Activated CD8-positive, alpha-beta T cell treated with anti-CD3 and anti-CD28 coated beads, Interleukin-2, amount 10 ng/mL, durations not matched to agents 7 days and 5 days (primary cell): ENCODE measurements at regions not wholly inside any gene's neighbourhood (a gene's known extent, or its start where the extent isn't known, plus 50 kb on each side); places are given as distances from the start of the nearest gene placed in this dataset.
"Not testable (repeated sequence)": the region's sequence is repeated elsewhere in the genome, so short reads cannot be mapped to it uniquely, and the experiment has no call there.

Experiments used
- ATAC-seq: fragments of 150-1000 bp; cut with Tn5 transposase; one replicate; pipeline ENCODE4 v1.10.0; 2021; ENCODE audit warnings: moderate library complexity
- CTCF ChIA-PET: fragments of 350-600 bp; sonication (Branson Sonifier 250); formaldehyde crosslinking; loops from one replicate; lab custom pipeline; 2021; ENCODE audit warnings: antibody characterized with exemption; lab: Charles Lee
- POLR2A ChIA-PET: fragments of 350-600 bp; sonication (Branson Sonifier 250); formaldehyde crosslinking; loops from one replicate; lab custom pipeline; 2021; ENCODE audit warnings: antibody characterized with exemption; lab: Charles Lee
- DNase-seq: peaks from one replicate; pipeline ENCODE4 v3.0.0-alpha.2; 2020
- H3K27ac Mint-ChIP-seq: one replicate; pipeline ENCODE4 v1.8.0; 2021; ENCODE audit warnings: mild to moderate bottlenecking, mixed read lengths
- H3K27me3 Mint-ChIP-seq: one replicate; pipeline ENCODE4 v1.8.0; 2021; ENCODE audit warnings: low read depth, mixed read lengths
- H3K36me3 Mint-ChIP-seq: one replicate; pipeline ENCODE4 v1.8.0; 2021; ENCODE audit warnings: low read depth, mixed read lengths
- H3K4me1 Mint-ChIP-seq: one replicate; pipeline ENCODE4 v1.8.0; 2021; ENCODE audit warnings: low read depth, mixed read lengths
- H3K4me3 Mint-ChIP-seq: one replicate; pipeline ENCODE4 v1.8.0; 2021; ENCODE audit warnings: mild to moderate bottlenecking, mixed read lengths
- H3K9me3 Mint-ChIP-seq: one replicate; pipeline ENCODE4 v1.8.0; 2022; ENCODE audit warnings: mixed read lengths; ENCODE audit not compliant: insufficient read depth

GRCh38 chr14:55771242-55771981 lies 191.4 kb downstream of the KTN1 start:
- POLR2A ChIA-PET, result no interaction called here
- CTCF ChIA-PET, result no interaction called here
- Mint-ChIP-seq H3K36me3 (no peaks in the 10 kb centered on the region), H3K9me3 (no peaks in the 10 kb centered on the region), H3K27ac (no peak overlapping the region), H3K4me1 (no peaks in the 10 kb centered on the region), H3K27me3 (peaks cover 12% of the 10 kb centered on the region), H3K4me3 (no peak overlapping the region)
- DNase-seq (no peak), ATAC-seq (no peak)

GRCh38 chr14:55772486-55772885 lies 192.5 kb downstream of the KTN1 start:
- H3K9me3 Mint-ChIP-seq, result no peaks in the 10 kb centered on the region
- H3K27me3 Mint-ChIP-seq, result peaks cover 12% of the 10 kb centered on the region
- no peak overlapping the region for H3K4me3 Mint-ChIP-seq
- H3K27ac Mint-ChIP-seq, result no peak overlapping the region
- DNase-seq, result no peak
- ATAC-seq, result no peak
- POLR2A ChIA-PET, result no interaction called here
- no peaks in the 10 kb centered on the region for H3K4me1 Mint-ChIP-seq
- CTCF ChIA-PET, result no interaction called here
- H3K36me3 Mint-ChIP-seq, result no peaks in the 10 kb centered on the region

GRCh38 chr14:55773312-55773711 lies 193.3 kb downstream of the KTN1 start:
- DNase-seq, result no peak
- POLR2A ChIA-PET, result no interaction called here
- CTCF ChIA-PET, result no interaction called here
- no peak for ATAC-seq
- peaks cover 12% of the 10 kb centered on the region for H3K27me3 Mint-ChIP-seq
- no peaks in the 10 kb centered on the region for H3K9me3 Mint-ChIP-seq
- H3K36me3 Mint-ChIP-seq, result no peaks in the 10 kb centered on the region
- H3K4me1 Mint-ChIP-seq, result no peaks in the 10 kb centered on the region
- no peak overlapping the region for H3K27ac Mint-ChIP-seq
- no peak overlapping the region for H3K4me3 Mint-ChIP-seq

GRCh38 chr14:55773984-55774545 lies 194.1 kb downstream of the KTN1 start:
- H3K27ac Mint-ChIP-seq, result no peak overlapping the region
- CTCF ChIA-PET, result no interaction called here
- H3K4me3 Mint-ChIP-seq, result no peak overlapping the region
- ATAC-seq, result no peak
- H3K4me1 Mint-ChIP-seq, result no peaks in the 10 kb centered on the region
- DNase-seq, result no peak
- POLR2A ChIA-PET, result no interaction called here
- peaks cover 12% of the 10 kb centered on the region for H3K27me3 Mint-ChIP-seq
- H3K36me3 Mint-ChIP-seq, result no peaks in the 10 kb centered on the region
- H3K9me3 Mint-ChIP-seq, result no peaks in the 10 kb centered on the region

GRCh38 chr14:55777877-55778276 lies 197.9 kb downstream of the KTN1 start:
- Mint-ChIP-seq H3K4me3 (no peak overlapping the region), H3K27me3 (peaks cover 3% of the 10 kb centered on the region), H3K9me3 (no peaks in the 10 kb centered on the region), H3K36me3 (no peaks in the 10 kb centered on the region), H3K4me1 (no peaks in the 10 kb centered on the region), H3K27ac (no peak overlapping the region)
- ChIA-PET CTCF (no interaction called here), POLR2A (no interaction called here)
- ATAC-seq (no peak), DNase-seq (no peak)

- ATAC-seq (no peak), DNase-seq (no peak)
- POLR2A ChIA-PET, result no interaction called here
- no peak overlapping the region for H3K4me3 Mint-ChIP-seq
- no peaks in the 10 kb centered on the region for H3K4me1 Mint-ChIP-seq
- CTCF ChIA-PET, result no interaction called here
- no peaks in the 10 kb centered on the region for H3K9me3 Mint-ChIP-seq
- H3K27me3 Mint-ChIP-seq, result peaks cover 18% of the 10 kb centered on the region
- H3K27ac Mint-ChIP-seq, result no peak overlapping the region
- H3K36me3 Mint-ChIP-seq, result no peaks in the 10 kb centered on the region
These were observed 200.3 kb downstream of the KTN1 start for GRCh38 chr14:55780156-55780946.

- CTCF ChIA-PET, result no interaction called here
- Mint-ChIP-seq H3K4me3 (no peak overlapping the region), H3K36me3 (no peaks in the 10 kb centered on the region), H3K27me3 (peaks cover 21% of the 10 kb centered on the region), H3K9me3 (no peaks in the 10 kb centered on the region), H3K4me1 (no peaks in the 10 kb centered on the region), H3K27ac (no peak overlapping the region)
- ATAC-seq (no peak), DNase-seq (no peak)
- POLR2A ChIA-PET, result no interaction called here
These were observed 201.0 kb downstream of the KTN1 start for GRCh38 chr14:55781046-55781445.

- Mint-ChIP-seq H3K27me3 (peaks cover 21% of the 10 kb centered on the region), H3K4me1 (no peaks in the 10 kb centered on the region), H3K27ac (no peak overlapping the region), H3K9me3 (no peaks in the 10 kb centered on the region), H3K4me3 (no peak overlapping the region), H3K36me3 (no peaks in the 10 kb centered on the region)
- ChIA-PET POLR2A (no interaction called here), CTCF (no interaction called here)
- ATAC-seq (no peak), DNase-seq (no peak)
These were observed 202.2 kb downstream of the KTN1 start for GRCh38 chr14:55782166-55782565.

GRCh38 chr14:55789406-55789805 lies 209.4 kb downstream of the KTN1 start:
- ATAC-seq, result no peak
- no peak overlapping the region for H3K27ac Mint-ChIP-seq
- H3K9me3 Mint-ChIP-seq, result no peaks in the 10 kb centered on the region
- ChIA-PET CTCF (no interaction called here), POLR2A (no interaction called here)
- H3K27me3 Mint-ChIP-seq, result peaks cover 7% of the 10 kb centered on the region
- no peaks in the 10 kb centered on the region for H3K4me1 Mint-ChIP-seq
- no peak overlapping the region for H3K4me3 Mint-ChIP-seq
- H3K36me3 Mint-ChIP-seq, result no peaks in the 10 kb centered on the region
- no peak for DNase-seq

GRCh38 chr14:55794655-55795595 lies 214.9 kb downstream of the KTN1 start:
- Mint-ChIP-seq H3K9me3 (no peaks in the 10 kb centered on the region), H3K36me3 (no peaks in the 10 kb centered on the region), H3K27ac (no peak overlapping the region), H3K27me3 (peaks cover 2% of the 10 kb centered on the region), H3K4me3 (no peak overlapping the region), H3K4me1 (no peaks in the 10 kb centered on the region)
- DNase-seq (no peak), ATAC-seq (no peak)
- POLR2A ChIA-PET, result no interaction called here
- CTCF ChIA-PET, result interaction anchor here (1.4 kb wide), 1 partner anchor 63 kb away, joined by 3 read pairs; no protein-coding TSS in a partner anchor

GRCh38 chr14:55796513-55796912 lies 216.5 kb downstream of the KTN1 start:
- H3K36me3 Mint-ChIP-seq, H3K9me3 Mint-ChIP-seq, POLR2A ChIA-PET, CTCF ChIA-PET, DNase-seq, H3K4me1 Mint-ChIP-seq, ATAC-seq, H3K4me3 Mint-ChIP-seq, H3K27ac Mint-ChIP-seq, H3K27me3 Mint-ChIP-seq: not testable (repeated sequence)
